Fibroblast of skin of scalp (primary cell): ENCODE measurements at regions not wholly inside any gene's neighbourhood (a gene's known extent, or its start where the extent isn't known, plus 50 kb on each side); places are given as distances from the start of the nearest gene placed in this dataset.
"Not testable (repeated sequence)": the region's sequence is repeated elsewhere in the genome, so short reads cannot be mapped to it uniquely, and the experiment has no call there.

Experiments used
- DNase-seq: peaks from one replicate; pipeline ENCODE4 v3.0.0-alpha.2; 2013

DNA sequence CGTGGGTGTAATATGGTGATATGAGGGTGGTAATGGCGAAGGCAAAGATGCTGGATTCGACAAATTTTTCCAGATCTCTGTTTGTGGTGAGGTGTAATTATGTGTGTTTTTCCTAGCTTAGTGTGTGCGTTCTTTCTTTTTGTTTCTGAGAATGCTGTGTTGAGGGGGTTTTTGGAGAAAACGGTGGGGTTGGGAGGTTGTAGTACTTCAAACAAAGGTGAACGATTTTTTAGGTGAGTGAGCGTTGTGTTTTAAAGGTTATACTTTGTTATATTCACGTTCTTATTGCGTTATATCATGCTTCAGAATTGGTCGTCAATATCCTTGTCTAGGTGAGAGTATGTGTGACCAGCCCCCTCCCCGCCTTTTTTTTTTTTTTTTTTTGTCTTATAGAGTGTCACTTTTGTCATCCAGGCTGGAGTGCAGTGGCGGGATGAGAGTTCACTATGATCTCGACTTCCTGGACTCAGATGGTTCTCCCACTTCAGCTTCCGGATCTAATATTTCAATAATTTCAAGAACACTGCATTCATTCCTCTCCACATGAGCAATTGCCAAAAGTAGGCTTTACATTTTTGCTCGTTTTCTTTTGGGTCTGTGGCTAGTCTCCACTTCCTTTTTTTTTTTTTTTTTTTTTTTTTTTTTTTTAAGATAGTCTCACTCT, 82.2 kb upstream of the RNU2-1 start:
- DNase-seq = no peak

DNA sequence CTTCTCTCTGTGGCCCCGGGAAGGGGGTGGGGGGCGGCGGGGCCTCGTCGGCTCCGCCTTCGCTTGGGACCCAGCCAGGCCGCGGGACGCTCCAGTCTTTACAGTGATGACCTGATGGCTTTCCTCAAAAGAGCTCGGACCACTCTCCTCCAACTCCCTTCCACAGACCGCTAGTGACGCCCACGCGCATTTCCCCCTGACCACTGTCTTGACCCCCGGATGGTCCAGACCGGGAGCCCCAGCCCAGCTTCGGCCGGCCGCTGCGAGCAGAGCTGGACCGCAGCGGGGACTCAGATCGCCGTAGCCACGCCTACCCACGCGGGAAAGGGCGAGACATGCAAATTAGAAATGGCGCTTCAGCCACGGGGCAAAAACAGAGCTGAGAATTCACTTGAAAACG, 81.6 kb upstream of the RNU2-1 start:
- no peak for DNase-seq

DNA sequence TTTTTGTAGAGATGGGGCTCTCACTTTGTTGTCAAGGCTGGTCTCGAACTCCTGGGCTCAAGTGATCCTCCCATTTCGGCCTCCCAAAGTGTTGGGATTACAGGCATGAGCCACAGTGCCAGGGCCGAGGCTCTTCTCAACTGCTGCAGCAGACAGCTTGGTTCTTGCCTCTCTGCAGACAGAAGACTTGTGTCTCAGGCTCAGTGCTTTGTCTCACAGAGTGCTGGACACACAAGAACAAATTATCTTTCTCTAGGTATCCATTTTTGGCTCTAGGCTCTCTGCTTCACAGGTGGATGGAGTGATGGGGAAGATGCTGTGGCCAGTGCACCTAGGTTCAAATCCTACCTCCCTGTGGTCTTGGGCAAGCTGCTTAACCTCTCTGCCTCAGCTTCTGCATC, 80.8 kb upstream of the RNU2-1 start:
- no peak for DNase-seq

DNA sequence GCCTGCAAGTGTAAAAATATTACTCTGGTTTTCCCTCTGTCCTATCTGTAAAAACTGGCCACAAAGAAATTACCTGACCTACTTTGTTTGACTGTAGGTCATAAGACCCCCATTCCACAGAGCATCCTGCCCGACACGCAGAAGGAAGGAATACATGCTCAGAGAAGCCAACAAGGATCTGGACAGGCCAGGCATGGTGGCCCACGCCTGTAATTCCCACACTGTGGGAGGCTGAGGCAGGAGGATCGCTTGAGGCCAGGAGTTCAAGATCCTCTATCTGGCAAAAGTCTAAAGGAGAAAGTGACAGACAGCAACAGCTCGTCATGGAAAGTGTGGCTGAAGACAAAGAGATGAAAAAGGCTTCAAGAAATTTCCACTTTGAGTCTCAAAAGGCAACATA, 78.2 kb upstream of the RNU2-1 start:
- no peak for DNase-seq

DNA sequence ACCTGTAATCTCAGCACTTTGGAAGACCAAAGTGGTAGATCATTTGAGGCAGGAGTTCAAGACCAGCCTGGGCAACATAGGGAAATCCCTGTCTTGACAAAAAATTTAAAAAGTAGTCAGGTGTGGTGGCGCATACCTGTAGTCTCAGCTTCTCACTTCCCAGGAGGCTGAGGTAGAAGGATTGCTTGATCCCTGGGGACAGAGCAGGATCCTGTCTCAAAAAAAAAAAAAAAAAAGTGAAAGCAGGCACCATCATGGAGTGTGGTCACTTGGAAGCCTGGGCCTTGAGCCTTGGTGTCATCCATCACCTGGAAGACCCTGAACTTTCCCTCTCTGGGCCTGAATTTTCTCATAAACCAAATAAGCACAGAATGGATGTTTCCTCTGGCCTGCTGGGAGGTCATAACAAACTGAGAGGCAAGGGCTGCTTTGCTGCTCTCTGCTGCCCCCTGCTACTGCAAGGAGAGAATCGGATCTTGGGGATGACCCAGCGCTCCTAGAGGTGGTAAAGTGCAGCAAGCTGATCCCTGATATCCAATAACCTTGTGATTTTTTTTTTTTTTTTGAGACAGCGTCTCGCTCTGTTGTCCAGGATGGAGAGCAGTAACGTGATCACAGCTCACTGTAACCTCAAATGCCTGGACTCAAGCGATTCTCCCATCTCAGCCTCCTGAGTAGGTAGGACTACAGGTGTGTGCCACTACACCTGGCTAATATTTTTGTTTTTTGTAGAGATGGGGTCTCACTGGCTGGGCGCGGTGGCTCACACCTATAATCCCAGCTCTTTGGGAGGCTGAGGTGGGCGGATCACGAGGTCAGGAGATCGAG, 75.9 kb upstream of the RNU2-1 start:
- DNase-seq = no peak

DNA sequence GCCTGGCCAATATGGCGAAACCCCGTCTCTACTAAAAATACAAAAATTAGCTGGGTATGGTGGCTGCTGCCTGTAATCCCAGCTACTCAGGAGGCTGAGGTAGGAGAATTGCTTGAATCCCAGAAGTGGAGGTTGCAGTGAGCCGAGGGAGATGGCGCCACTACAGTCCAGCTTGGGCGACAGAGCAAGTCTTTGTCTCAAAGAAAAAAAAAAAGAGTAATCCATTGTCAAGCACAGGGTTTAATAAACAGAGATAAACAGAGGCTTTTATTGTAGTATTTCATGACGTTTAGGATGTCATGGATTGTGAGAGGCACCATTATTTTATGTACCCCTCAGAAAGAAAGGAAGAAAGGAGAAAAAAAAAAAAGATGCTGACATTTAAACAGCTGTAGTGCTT, 75.2 kb upstream of the RNU2-1 start:
- DNase-seq = no peak

DNA sequence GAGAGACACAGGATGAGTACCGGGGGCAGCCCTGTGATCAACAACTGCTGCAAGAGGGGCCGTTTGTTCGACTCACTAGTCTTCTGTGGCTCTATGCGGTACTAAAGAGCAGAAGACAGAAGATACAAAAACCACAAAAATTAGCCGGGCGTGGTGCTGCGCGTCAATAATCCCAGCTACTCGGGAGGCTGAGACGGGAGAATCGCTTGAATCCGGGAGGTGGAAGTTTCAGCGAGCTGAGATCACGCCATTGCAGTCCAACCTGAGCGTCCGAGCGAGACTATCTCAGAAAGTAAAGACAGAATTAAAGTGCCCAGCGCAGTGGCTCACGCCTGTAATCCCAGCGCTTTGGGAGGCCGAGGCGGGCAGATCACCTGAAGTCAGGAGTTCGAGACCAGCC, 71.0 kb upstream of the RNU2-1 start:
- not testable (repeated sequence) for DNase-seq

DNA sequence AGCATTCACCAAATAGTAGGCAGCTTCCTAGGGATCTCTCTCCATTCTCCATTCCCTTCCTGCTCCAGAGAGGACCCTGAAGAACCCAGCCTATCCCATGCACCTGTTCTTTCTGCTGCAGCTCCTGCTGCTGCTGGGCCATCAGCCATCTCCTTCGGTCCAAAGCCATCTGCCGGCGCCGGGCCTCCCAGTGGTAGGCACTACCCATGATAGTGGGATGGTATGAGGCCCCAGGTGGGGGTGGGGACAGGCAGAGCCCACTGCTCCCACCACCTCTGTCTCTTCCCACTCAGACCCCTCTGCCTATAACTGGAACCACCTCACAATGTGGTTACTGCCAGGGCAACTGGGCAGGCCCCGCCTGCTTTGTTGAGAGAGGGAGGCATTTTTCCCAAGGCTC, 69.3 kb upstream of the RNU2-1 start:
- not testable (repeated sequence) for DNase-seq

DNA sequence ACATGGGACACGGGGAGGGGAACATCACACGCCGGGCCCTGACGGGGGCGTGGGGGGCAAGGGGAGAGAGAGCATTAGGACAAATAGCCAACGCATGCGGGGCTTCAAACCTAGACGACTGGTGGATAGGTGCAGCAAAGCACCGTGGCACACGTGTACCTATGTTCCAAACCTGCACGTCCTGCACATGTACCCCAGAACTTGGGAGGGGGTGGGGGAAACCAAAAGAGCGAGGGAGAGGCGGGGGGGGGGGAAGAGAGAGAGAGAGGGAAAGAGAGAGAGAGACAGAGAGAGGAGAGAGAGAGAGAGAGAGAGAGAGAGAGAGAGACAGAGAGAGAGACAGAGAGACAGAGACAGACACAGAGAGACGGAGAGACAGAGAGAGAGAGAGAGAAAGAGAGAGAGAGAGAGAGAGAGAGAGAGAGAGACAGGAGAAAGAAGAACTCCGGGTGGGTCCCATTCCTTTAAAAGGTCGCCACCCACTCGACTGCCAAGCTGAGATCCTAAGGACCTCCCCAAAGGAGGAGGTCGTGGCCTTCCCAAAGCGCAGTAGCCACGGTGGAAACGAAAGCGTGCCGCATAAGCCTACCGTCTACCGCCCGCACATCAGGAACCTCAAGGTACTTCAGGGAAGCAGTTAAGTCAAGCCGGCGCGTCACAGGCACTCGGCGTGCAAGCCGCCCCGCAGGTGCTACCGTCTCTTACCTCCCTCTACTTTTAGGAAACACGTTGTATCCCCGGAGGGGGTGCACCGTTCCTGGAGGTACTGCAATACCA, 65.7 kb upstream of the RNU2-1 start:
- not testable (repeated sequence) for DNase-seq

DNA sequence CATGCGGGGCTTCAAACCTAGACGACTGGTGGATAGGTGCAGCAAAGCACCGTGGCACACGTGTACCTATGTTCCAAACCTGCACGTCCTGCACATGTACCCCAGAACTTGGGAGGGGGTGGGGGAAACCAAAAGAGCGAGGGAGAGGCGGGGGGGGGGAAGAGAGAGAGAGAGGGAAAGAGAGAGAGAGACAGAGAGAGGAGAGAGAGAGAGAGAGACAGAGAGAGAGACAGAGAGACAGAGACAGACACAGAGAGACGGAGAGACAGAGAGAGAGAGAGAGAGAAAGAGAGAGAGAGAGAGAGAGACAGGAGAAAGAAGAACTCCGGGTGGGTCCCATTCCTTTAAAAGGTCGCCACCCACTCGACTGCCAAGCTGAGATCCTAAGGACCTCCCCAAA, 55.9 kb upstream of the RNU2-1 start:
- DNase-seq = not testable (repeated sequence)

DNA sequence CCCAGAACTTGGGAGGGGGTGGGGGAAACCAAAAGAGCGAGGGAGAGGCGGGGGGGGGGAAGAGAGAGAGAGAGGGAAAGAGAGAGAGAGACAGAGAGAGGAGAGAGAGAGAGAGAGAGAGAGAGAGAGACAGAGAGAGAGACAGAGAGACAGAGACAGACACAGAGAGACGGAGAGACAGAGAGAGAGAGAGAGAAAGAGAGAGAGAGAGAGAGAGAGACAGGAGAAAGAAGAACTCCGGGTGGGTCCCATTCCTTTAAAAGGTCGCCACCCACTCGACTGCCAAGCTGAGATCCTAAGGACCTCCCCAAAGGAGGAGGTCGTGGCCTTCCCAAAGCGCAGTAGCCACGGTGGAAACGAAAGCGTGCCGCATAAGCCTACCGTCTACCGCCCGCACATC, 49.8 kb upstream of the RNU2-1 start:
- not testable (repeated sequence) for DNase-seq
